IMR-90 (cell line): ENCODE measurements at regions not wholly inside any gene's neighbourhood (a gene's known extent, or its start where the extent isn't known, plus 50 kb on each side); places are given as distances from the start of the nearest gene placed in this dataset.

ENCODE experiments used
- BHLHE40 ChIP-seq: fragments of 150-350 bp; IDR thresholded peaks from 2 replicates; pipeline ENCODE4 v1.6.1; 2016; ENCODE audit warnings: mild to moderate bottlenecking, low read depth, low read length
- CEBPB ChIP-seq: IDR thresholded peaks from 2 replicates; pipeline ENCODE4 v1.6.1; 2012; ENCODE audit warnings: low read depth, low read length, improper control_type of control experiment
- POLR2A ChIP-seq: IDR thresholded peaks from 2 replicates; pipeline ENCODE4 v1.6.1; 2012; ENCODE audit warnings: mild to moderate bottlenecking, low read depth, low read length
- RAD21 ChIP-seq: IDR thresholded peaks from 2 replicates; pipeline ENCODE4 v1.6.1; 2012; ENCODE audit warnings: low read length, improper control_type of control experiment
- USF2 ChIP-seq: fragments of 150-350 bp; IDR thresholded peaks from 2 replicates; pipeline ENCODE4 v1.6.1; 2017; ENCODE audit warnings: mild to moderate bottlenecking, antibody characterized with exemption, low read length, low read depth
- TF ChIP-seq, protein P1 (sequence below): conservative IDR thresholded peaks from 2 replicates; pipeline ENCODE4 v1.5.1; 2012; ENCODE audit warnings: mild to moderate bottlenecking, low read depth, low read length, improper control_type of control experiment

GRCh38 chr12:115667116-115667515 is 610.4 kb downstream of the MED13L start:
- TF ChIP-seq USF2 (no peak), RAD21 (no peak), BHLHE40 (no peak), CEBPB (no peak), POLR2A (no peak)
- TF ChIP-seq, protein P1, sequence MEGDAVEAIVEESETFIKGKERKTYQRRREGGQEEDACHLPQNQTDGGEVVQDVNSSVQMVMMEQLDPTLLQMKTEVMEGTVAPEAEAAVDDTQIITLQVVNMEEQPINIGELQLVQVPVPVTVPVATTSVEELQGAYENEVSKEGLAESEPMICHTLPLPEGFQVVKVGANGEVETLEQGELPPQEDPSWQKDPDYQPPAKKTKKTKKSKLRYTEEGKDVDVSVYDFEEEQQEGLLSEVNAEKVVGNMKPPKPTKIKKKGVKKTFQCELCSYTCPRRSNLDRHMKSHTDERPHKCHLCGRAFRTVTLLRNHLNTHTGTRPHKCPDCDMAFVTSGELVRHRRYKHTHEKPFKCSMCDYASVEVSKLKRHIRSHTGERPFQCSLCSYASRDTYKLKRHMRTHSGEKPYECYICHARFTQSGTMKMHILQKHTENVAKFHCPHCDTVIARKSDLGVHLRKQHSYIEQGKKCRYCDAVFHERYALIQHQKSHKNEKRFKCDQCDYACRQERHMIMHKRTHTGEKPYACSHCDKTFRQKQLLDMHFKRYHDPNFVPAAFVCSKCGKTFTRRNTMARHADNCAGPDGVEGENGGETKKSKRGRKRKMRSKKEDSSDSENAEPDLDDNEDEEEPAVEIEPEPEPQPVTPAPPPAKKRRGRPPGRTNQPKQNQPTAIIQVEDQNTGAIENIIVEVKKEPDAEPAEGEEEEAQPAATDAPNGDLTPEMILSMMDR: no peak
